Common myeloid progenitor, CD34-positive (primary cell): ENCODE measurements at regions not wholly inside any gene's neighbourhood (a gene's known extent, or its start where the extent isn't known, plus 50 kb on each side); places are given as distances from the start of the nearest gene placed in this dataset.

ENCODE experiments used
- CTCF ChIA-PET: fragments of 350-600 bp; sonication (Branson Sonifier 250); formaldehyde crosslinking; loops from one replicate; lab custom pipeline; 2021; ENCODE audit warnings: antibody characterized with exemption; lab: Charles Lee
- POLR2A ChIA-PET: fragments of 350-600 bp; sonication (Branson Sonifier 250); formaldehyde crosslinking; loops from one replicate; lab custom pipeline; 2021; ENCODE audit warnings: antibody characterized with exemption; lab: Charles Lee
- DNase-seq, 3 donors: peaks; one replicate each; pipeline versions ENCODE4 v3.0.0 to v3.0.0-alpha.2; 2013
- H3K27ac ChIP-seq, 2 experiments: 1 replicate in 1 of 2; 2 replicates in 1 of 2; pipeline ENCODE4 v1.7.0; 2013; ENCODE audit warnings: inconsistent platforms in 2 of 2, low read length in 2 of 2, mild to moderate bottlenecking in 2 of 2, low read depth in 1 of 2, moderate library complexity in 1 of 2; ENCODE audit not compliant: severe bottlenecking in 2 of 2, insufficient read depth in 1 of 2, poor library complexity in 1 of 2
- H3K27me3 ChIP-seq, 5 experiments: replicated peaks in 2 of 5; 1 replicate in 3 of 5; 2 replicates in 2 of 5; pipeline versions ENCODE4 v1.6.1 to v1.7.0; 2013; ENCODE audit warnings: low read length in 4 of 5, mild to moderate bottlenecking in 2 of 5, moderate library complexity in 2 of 5, inconsistent platforms in 1 of 5; ENCODE audit not compliant: insufficient read depth in 5 of 5, control insufficient read depth in 4 of 5
- H3K36me3 ChIP-seq, 4 experiments: 1 replicate in 2 of 4; 2 replicates in 2 of 4; pipeline versions ENCODE4 v1.6.1 to v1.7.0; 2013; ENCODE audit warnings: low read length in 3 of 4, control low read depth in 1 of 4, mild to moderate bottlenecking in 1 of 4; ENCODE audit not compliant: control insufficient read depth in 4 of 4, insufficient read depth in 4 of 4
- H3K4me1 ChIP-seq, 4 experiments: 1 replicate in 3 of 4; 2 replicates in 1 of 4; pipeline versions ENCODE4 v1.6.1 to v1.7.1; 2013; ENCODE audit warnings: low read length in 3 of 4, mild to moderate bottlenecking in 3 of 4, control low read depth in 1 of 4, inconsistent platforms in 1 of 4, moderate library complexity in 1 of 4; ENCODE audit not compliant: control insufficient read depth in 4 of 4, insufficient read depth in 4 of 4; ENCODE audit errors: control extremely low read depth in 1 of 4
- H3K4me3 ChIP-seq, 7 experiments: 1 replicate in 4 of 7; 2 replicates in 3 of 7; pipeline versions ENCODE4 v1.5.1 to v1.7.0; 2013; ENCODE audit warnings: mild to moderate bottlenecking in 7 of 7, low read length in 6 of 7, moderate library complexity in 6 of 7, inconsistent platforms in 2 of 7, low read depth in 2 of 7, control low read depth in 1 of 7; ENCODE audit not compliant: insufficient read depth in 4 of 7, control insufficient read depth in 1 of 7; ENCODE audit errors: extremely low read depth in 1 of 7
- H3K9me3 ChIP-seq, 5 experiments: 1 replicate in 4 of 5; 2 replicates in 1 of 5; pipeline versions ENCODE4 v1.6.1 to v1.7.1; 2013; ENCODE audit warnings: low read length in 4 of 5, mild to moderate bottlenecking in 2 of 5, inconsistent platforms in 1 of 5, low read depth in 1 of 5, moderate library complexity in 1 of 5; ENCODE audit not compliant: control insufficient read depth in 4 of 5, insufficient read depth in 2 of 5; ENCODE audit errors: control extremely low read depth in 1 of 5
- WGBS: methylation state at CpG from one replicate; pipeline ENCODE4 v1.1.5; 2013; ENCODE audit not compliant: insufficient coverage; 5-methylcytosine and 5-hydroxymethylcytosine counted together

- CTCF ChIA-PET: no interaction called here
- no peaks in the 10 kb centered on the region for H3K4me1 ChIP-seq
- POLR2A ChIA-PET: no interaction called here
- H3K9me3 ChIP-seq: peaks cover 0 to 8% (median 2%) of the 10 kb centered on the region in 5 experiments
- H3K36me3 ChIP-seq: no peaks in the 10 kb centered on the region
- DNase-seq: no peak
- H3K4me3 ChIP-seq: no peak overlapping the region
- 100% methylated on average over 4 of the region's 8 CpGs for WGBS
- no peak overlapping the region for H3K27ac ChIP-seq
- H3K27me3 ChIP-seq: no peaks in the 10 kb centered on the region
Measured at GRCh38 chr15:26382444-26383072, 390.3 kb downstream of the GABRB3 start.

DNA sequence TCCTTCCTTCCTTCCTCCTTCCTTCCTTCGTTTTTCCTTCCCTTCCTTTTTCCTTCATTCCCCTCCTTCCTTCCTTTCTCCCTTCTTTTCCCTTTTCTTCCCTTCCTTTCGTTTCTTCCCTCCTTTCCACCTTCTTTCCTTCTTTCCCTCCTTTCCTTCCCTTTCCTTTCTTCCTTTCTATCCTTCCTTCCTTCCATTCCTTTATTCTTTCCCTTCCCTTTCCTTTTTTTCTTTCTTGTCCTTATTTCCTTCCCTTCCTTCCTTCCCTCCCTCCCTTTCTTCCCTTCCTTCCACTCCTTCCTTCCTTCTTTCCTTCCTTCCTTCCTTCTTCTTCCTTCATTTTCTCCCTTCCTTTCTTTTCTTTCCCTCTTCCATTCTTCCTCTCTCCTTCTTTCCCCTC, 394.6 kb downstream of the GABRB3 start:
- Histone ChIP-seq H3K4me1 (no peaks in the 10 kb centered on the region), H3K4me3 (no peak overlapping the region), H3K9me3 (peaks cover 0 to 23% (median 4%) of the 10 kb centered on the region in 5 experiments), H3K27ac (no peak overlapping the region), H3K36me3 (no peaks in the 10 kb centered on the region), H3K27me3 (no peaks in the 10 kb centered on the region)
- CTCF ChIA-PET: no interaction called here
- POLR2A ChIA-PET: no interaction called here
- DNase-seq: no peak
- WGBS: 63% methylated on average over 2 of the region's 2 CpGs

GRCh38 chr15:26376243-26376642, 396.6 kb downstream of the GABRB3 start:
- H3K27ac ChIP-seq: no peak overlapping the region
- DNase-seq: no peak
- POLR2A ChIA-PET: no interaction called here
- 75% methylated on average over 2 of the region's 2 CpGs for WGBS
- H3K4me3 ChIP-seq: no peak overlapping the region
- H3K4me1 ChIP-seq: no peaks in the 10 kb centered on the region
- H3K27me3 ChIP-seq: no peaks in the 10 kb centered on the region
- H3K9me3 ChIP-seq: peaks cover 0 to 23% (median 4%) of the 10 kb centered on the region in 5 experiments
- CTCF ChIA-PET: no interaction called here
- H3K36me3 ChIP-seq: no peaks in the 10 kb centered on the region

DNA sequence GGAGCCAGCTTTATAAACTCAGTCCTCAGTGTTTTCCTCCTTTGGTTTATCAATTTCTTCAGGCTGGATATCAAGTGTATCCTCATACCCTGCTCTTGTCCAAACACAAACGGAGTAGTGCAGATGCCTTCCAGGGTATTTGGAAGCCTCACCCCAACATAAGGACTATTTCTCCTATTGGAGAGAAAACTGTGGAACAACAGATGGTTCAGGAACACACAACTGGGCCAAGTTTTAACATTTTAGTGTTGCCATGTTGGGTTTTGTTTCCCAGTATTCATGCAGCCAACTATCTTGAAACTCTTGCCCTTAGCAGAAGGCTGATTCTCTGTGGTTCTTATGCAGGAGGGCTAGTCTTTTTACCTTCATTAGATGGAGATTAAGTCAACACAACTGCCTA, 398.1 kb downstream of the GABRB3 start:
- CTCF ChIA-PET: no interaction called here
- Histone ChIP-seq H3K36me3 (no peaks in the 10 kb centered on the region), H3K27ac (no peak overlapping the region), H3K4me1 (no peaks in the 10 kb centered on the region), H3K4me3 (no peak overlapping the region), H3K9me3 (peaks cover 0 to 23% (median 4%) of the 10 kb centered on the region in 5 experiments), H3K27me3 (no peaks in the 10 kb centered on the region)
- 86% methylated on average over 1 of the region's 1 CpG for WGBS
- POLR2A ChIA-PET: no interaction called here
- DNase-seq: no peak

DNA sequence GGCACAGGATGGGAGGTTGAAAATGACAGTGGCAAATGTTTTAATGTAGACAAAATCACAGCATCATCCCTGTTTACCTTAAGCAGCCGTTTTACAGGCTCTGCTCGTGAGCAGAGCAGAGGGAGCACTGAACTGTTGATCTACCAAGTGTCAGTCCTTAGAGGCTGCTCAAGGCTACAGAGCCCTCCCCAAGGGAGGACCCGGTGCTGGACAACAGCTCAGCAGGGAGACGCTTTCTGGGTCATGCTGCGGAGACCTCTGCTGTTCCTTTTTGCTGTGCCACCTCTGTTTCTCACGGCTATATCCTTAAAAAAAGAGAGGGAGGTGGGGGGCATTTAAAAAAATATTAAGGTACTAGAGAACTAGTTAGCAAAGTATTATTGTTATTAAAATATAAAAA, 400.2 kb downstream of the GABRB3 start:
- DNase-seq: no peak
- H3K9me3 ChIP-seq: peaks cover 0 to 17% (median 3%) of the 10 kb centered on the region in 5 experiments
- no peak overlapping the region for H3K4me3 ChIP-seq
- H3K27me3 ChIP-seq: no peaks in the 10 kb centered on the region
- H3K4me1 ChIP-seq: no peaks in the 10 kb centered on the region
- no peaks in the 10 kb centered on the region for H3K36me3 ChIP-seq
- ChIA-PET POLR2A (no interaction called here), CTCF (no interaction called here)
- 57% methylated on average over 5 of the region's 6 CpGs for WGBS
- H3K27ac ChIP-seq: no peak overlapping the region

GRCh38 chr15:26365077-26365476, 407.8 kb downstream of the GABRB3 start:
- no peak overlapping the region for H3K4me3 ChIP-seq
- H3K4me1 ChIP-seq: no peaks in the 10 kb centered on the region
- ChIA-PET POLR2A (no interaction called here), CTCF (no interaction called here)
- no peak overlapping the region for H3K27ac ChIP-seq
- no peaks in the 10 kb centered on the region for H3K36me3 ChIP-seq
- DNase-seq: no peak
- no peaks in the 10 kb centered on the region for H3K27me3 ChIP-seq
- no peaks in the 10 kb centered on the region for H3K9me3 ChIP-seq
- WGBS: 83% methylated on average over 3 of the region's 4 CpGs

- no peak for DNase-seq
- no peaks in the 10 kb centered on the region for H3K27me3 ChIP-seq
- 100% methylated on average over 2 of the region's 4 CpGs for WGBS
- no peaks in the 10 kb centered on the region for H3K4me1 ChIP-seq
- no peaks in the 10 kb centered on the region for H3K9me3 ChIP-seq
- H3K27ac ChIP-seq: no peak overlapping the region
- CTCF ChIA-PET: no interaction called here
- H3K4me3 ChIP-seq: no peak overlapping the region
- H3K36me3 ChIP-seq: no peaks in the 10 kb centered on the region
- POLR2A ChIA-PET: no interaction called here
Measured at GRCh38 chr15:26359855-26360254, 413.0 kb downstream of the GABRB3 start.
